GM19240 (cell line): ENCODE measurements at regions not wholly inside any gene's neighbourhood (a gene's known extent, or its start where the extent isn't known, plus 50 kb on each side); places are given as distances from the start of the nearest gene placed in this dataset.

Experiments
- DNase-seq: peaks from one replicate; pipeline ENCODE4 v3.0.0; 2011; ENCODE audit warnings: low spot score; ENCODE audit not compliant: insufficient read length

DNA sequence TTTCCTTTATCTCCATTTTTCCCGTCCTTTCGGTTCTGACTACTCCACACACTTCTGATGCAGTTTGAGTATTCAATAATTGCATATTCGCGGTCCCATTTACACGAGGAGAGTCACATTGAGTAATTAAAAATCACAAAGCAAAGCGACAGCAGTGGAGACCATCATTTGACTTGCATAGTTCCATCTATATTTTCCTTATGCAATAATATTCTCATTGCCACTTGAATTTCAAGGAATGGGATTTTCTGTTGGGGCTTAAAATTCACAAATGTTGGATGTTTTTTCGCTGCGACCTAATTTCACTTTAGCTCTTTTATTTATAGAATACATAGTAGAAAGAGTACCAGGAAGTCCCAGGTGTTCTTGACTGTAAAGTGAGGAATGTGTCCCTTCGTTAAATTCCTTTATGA is 186.8 kb downstream of the ZEB2 start:
- DNase-seq = no peak

DNA sequence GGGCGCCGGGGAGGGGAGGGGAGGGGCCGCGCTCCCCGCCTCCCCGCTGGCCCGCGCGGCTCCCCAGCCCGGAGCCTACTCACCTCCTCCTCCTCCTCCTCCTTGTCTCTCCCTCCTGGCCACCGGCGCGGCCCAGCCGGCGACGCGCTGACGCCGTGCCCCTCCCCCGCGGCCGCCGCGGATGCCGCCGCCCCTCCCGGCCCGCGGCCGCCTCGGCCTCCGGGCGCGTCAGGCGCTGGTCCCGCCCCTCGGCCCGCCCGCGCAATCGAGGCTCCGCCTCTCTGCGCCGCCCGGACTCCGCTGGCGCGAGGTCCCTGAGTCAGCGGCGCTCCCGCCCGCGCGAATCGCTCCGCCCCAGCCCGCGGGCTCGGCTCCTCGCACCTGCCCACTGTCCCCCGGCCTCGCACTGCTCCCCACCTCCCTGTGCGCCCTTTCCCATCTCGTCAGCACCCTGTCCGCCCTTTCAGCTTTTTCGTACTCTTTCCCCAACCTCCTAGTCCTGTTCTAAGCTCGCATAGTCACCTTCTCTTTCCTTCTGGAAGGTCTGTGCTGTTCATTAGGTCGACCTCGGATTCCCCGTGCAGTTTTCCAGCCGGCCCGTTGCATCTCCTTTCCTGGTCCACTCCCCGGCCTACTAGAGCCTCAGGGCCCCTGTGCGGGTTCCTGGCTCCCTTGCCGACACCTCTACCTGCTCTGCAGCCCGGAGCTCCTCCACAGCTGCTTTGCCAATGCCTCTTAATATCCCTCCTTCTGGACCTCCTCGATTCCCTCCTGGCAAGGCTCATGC is 187.4 kb downstream of the ZEB2 start:
- DNase-seq = peak; percentile 73

DNA sequence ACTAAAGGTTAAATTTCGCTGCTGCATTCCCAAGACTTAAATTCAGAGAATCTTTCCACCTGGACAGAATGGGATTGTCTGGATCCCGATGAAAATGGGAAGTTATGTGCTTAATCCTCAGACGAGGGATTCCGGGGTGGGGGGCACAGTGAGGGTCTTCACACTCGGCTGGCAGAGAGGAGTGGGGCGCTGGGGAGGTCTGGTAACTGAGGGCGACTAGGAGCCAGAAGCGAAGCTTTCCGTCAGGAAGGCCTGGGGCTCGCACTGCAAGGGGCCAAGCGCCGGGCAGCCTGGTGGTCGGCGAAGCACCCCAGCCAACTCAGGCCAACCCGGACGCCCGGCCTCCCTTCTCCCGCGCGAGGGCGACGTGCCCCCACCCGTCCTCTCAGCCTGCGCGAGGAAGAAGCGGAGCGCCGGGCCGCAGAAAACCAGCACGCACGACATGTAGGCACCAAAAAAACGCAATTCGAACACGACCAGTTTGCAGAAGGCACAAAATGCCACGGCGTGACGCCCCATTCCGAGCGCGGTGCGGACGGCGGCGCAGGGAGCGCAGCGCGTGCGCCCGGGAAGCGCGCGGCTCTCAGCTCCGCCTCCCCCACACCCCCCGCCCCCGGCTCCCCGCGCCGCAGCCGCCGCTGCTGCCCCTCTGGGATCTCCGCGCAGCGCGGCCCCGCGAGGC is 188.1 kb downstream of the ZEB2 start:
- DNase-seq = no peak

DNA sequence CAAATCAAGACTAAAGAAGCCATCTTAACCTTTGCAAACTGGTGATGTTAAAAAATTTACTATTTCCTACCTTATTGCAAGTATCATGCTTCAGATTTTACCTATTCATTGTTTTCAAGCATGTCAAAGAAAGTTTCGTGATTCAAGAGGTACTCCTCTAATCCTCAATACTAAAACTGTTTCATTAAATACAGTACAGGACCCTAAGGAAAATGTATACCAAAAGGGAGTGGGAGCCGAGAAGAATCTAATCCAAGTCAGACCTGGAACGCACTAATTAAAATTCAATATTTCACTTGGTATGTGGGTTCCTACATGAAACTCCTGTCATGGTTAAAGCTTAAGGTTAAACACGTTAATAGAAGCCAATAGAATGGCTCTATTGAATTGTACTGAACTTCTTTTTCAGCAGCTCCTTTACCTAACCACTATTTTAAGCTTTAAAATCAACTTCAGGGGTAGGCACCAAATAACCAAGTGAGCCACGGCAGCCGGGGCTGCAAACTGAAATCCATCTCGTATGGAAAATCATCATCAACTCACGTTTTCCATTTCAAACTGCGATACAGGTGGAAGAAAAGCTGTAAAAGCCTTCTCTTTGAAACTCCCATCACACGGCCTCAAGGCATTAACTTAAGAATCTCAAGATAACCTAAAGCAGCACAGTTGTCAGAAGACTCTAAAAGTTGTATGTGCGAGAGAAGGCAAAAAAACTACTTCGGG is 188.8 kb downstream of the ZEB2 start:
- no peak for DNase-seq

DNA sequence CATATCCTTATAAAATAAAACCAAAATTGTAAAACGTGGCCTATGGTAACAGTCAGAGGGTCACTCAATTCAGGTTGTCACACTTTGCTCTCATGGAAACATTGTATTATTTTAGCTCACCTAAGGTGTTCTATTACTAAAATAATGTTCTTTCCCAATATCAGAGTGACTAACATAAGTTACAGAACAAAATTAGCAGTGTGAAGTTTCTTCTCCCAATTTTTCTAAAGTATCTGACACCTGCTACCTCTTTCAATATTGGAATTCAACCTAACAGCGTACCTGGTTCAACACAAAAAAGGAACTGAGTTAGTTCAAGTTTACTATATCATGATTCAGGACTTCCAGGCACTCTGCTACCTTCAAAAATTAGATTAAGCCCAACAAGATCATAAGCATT is 190.4 kb downstream of the ZEB2 start:
- DNase-seq = no peak

DNA sequence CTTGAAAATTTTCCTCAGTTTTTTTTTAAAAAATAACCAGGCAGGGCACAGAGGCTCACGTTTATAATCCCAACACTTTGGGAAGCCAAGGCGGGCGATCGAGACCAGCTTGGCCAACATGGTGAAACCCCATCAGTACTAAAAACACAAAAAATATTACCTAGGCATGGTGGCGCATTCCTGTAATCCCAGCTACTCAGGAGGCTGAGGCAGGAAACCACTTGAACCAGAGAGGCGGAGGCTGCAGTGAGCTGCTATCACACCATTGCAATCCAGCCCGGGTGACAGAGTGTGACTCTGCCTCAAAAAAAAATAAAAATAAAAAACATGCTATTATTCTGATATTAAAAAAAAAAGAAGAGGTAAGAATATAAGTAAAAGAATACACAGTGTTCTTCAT is 191.0 kb downstream of the ZEB2 start:
- DNase-seq = no peak

DNA sequence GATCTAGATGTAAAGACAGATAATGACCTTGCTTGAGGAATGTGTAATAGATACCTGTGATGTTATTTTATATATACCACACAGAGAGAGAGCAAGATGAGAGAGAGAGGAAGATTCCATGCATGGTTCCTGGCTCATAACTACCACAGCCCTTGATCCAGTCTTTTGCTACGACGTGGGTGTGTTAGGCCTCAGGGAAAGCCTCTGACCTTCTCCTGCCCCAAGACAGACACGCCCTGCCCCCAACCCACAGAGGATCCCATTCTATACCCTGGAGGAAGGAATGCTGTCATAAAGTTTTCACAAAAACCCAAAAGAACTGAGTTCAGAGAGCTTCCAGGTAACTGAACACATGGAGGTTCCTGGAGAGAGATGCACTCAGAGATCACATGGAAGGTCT is 193.1 kb downstream of the ZEB2 start:
- no peak for DNase-seq

DNA sequence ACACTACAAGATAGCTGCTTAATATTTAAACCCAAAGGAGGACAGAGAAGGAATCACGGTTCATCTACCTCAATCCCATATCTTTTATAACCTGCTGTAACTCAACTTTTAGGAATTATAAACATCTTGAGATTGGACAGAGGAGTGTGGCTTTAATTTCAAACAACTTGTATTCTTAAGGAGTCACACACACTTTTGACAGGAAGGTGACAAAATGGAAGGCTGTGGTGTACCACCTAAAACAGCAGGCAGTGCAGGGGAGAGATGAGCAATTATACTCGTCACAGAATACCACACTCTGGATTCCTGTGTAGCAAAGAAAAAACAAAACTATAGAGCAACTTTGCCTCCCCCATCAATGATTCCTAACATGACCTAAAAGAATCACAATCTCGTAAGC is 194.8 kb downstream of the ZEB2 start:
- no peak for DNase-seq

DNA sequence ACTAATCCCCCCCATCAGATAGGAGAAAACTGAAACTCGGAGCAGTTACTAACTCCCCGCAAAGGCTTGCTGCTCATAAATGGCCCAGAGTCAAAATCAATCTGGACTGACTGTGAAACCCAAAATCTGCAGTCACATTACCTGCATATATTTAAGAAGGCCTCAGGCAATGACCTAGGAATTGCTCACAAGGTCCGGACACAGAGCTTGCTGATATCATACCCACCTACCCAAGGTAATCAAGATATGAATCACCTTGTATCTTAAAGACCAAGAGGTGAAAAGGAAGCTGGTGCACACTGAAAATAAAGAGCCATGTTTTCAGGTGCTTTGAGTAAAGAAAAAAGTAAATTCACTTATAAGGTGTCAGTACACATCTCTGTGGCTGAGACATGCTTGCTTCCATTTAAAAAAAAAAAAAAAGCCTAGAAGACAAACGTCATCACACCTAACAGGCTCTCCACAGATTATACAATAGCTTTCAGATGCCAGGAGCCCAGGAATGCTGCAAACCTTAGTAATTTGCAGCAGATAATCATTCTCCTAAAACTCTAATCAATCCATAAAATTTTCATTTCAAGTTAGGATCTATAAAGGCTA is 195.4 kb downstream of the ZEB2 start:
- DNase-seq = no peak

DNA sequence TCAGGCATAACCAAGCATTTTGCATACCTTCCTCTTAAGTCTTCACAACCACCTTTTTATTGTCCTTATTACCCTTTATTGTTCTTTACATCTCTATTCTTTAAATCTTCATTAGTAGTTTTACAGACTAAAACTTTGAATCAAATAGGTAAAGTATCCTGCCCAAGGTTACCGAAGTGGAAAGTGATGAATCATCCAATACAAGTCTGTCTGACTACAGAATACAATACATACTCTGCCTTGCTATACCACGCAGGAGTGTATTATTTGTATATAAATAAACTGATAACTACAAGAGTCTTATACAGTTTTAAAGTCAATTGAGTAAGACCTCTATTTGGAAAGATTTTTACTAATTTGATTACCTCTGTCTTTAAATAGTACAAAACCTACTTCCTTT is 196.0 kb downstream of the ZEB2 start:
- DNase-seq = no peak

DNA sequence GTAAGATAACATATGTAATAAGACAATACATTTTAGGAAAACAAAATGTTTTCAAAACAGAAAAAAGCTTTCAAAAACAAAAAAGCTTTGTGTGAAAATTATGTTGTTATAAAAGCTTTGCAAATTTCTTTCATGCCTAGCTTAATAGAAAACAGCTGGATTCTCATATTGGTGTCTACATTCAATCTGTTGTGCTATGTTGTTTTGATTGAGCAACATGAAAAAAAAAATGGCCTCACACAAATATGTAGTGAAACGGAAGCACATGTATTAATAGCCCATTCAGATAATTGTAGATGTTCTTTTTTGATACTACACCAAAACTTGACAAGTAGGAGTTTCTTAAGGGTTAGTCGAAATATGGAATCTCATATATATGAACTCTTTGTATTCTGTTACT is 197.5 kb downstream of the ZEB2 start:
- DNase-seq = no peak

DNA sequence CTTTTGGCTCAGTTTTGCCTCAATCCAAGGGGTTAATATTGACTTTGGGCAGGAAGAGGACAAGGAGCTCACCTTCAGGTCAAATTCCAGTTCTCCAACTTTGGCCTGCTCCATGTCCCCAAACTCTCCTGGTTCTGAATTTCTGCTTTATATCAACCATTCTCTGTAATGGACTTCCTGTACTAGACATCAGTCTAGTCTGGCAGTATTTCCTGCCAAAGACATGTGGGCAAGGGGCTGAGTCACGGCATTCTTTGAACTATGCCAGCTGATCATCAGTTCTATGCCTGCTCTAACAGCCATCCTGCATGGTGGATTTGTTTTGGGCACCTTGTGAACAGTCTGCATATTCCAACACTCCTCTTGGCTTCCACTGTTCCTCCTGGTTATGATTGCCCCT is 199.4 kb downstream of the ZEB2 start:
- no peak for DNase-seq

DNA sequence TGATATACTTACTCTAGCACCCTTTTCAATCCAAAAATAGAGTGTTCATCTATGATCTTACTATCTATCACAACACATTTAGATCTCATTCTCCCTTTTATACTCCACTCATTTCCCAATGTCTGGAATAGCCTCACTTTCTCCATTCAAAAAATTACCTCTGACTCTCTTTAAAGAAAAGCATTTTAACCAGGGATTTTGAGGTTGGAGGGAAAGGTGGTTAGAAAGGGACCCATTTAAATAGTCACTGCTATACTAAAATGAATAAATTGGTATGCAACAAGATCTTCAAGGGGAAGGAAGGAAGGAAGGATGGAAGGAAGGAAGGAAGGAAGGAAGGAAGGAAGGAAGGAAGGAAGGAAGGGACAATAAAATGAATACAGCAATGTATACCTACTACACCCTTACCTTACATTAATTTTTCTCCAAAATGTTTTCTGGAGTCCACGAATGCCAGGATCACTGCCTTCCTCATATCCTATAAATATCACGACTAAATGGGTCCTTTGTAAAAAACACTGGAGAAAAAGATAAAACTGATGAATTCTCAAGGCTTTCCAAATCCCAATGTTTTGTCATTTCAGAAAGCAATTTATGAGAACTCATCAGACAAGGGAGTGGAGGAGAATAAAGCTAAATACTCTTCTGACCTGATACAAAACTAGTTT is 202.7 kb downstream of the ZEB2 start:
- no peak for DNase-seq

DNA sequence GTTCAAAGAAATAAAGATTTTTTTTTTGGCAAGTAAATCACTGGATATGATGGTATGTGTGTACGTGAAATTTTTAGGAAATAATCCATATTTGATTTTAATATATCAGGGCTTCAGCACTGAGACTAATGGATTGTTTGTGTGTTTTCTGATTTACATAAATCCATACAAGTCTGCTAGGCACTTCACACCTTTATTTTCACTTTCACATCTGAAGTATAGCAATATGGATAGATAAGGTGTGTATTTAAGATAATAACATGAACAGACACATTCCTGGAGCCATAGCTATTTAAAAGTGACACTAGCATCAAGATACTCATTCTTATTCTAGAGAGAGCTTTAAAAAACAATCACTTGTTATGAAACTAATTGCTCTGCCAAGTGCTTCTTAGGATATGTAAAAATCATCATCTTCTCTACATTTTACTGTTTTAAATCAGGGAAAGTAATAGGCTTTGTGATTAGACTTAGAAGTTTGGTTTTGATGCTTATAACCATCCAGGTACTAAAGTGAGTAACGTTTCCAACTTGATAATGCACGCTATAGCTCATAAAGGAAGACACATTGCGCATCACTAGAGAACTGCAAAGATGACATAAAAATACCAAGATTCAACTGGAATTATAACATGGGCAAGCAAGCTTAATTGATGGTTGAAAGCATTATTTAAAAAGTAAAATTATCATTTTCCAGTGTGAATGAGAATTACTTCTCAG is 208.9 kb downstream of the ZEB2 start:
- no peak for DNase-seq

DNA sequence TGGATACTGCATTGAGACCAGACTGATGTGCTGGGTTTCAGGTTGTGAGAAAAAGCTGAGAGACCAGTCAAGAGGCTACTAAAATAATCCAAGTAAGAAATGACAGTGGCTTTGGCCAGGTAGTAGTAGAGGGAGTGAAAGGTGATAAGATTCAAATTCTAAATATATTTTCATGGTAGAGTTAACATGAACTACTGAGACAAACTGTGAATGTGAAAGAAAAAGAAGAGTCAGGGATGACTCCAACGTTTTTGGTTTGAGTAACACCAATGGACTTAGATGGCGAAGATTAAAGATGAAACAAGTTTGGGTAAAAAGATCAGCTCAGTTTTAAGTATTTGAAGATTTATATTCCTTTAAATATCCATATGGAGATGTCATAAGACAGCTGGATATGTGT is 209.4 kb downstream of the ZEB2 start:
- no peak for DNase-seq

DNA sequence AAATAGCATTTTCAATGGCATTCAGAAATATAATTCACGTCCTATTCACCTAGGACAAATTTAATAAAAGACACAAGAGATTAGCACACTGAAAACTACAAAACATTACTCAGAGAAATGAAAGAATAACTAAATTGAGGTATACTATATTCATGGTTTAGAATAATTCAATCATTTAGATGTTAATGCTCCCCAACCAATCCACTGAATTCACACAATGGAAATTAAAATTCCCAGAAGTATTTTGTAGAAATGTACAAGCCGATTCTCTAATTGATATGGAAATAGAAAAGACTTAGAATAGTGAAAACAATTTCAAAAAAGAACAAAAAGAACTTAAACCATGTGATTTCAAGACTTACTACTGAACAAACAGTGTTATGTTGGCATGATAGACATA is 212.2 kb downstream of the ZEB2 start:
- DNase-seq = no peak

DNA sequence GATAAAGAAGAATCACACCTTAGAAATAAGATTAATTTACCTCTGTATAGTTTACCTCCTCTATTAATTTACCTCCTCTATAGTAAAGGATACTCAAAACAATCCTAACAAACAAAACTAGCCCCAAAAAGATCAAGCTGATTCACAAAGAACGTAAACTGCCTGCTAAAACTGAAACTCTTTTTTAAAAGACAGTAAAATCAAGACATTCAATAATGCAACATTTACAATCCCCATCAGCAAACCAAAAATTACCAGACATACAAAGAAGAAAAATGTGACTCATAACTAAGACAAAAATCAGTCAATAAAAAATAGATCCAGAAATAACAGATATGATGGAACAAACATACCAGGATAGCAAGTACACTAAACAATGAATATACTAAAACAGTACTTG is 215.7 kb downstream of the ZEB2 start:
- DNase-seq = no peak

DNA sequence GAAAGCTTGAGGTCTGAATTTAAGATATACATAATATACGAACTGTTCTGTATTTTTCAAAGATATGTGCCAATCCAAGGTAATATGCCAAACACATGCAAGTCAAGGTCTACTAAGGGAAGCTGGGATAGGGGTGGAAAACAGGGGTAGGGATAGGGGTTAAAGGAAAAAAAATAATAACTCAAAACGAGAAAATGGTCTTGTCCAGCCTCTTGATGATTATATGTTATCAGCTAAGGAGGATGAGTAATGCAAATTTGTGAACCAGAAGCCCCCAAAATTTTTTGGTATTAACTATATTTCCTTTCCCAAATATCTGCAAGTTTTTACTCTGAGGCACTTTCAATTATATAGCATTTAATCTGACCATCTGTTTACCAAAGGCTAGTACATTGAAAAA is 219.3 kb downstream of the ZEB2 start:
- no peak for DNase-seq

DNA sequence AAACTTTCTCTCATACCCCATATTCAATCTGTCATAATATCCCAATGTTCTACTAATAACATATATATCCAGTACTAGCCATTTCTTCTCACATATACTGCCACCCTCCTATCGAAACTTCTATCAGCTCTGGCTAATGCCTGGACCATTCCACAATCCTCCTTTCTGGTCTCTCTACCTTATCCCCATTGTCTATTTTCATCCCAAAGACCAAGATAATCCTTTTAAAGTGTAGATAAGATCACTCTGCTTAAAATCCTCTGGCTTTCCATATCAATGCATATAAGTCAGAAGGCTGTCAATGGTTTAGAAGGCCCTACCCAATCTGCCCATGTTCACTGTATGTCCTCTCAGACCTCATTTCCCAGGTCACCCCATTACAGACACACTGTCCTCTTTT is 229.6 kb downstream of the ZEB2 start:
- DNase-seq = no peak

DNA sequence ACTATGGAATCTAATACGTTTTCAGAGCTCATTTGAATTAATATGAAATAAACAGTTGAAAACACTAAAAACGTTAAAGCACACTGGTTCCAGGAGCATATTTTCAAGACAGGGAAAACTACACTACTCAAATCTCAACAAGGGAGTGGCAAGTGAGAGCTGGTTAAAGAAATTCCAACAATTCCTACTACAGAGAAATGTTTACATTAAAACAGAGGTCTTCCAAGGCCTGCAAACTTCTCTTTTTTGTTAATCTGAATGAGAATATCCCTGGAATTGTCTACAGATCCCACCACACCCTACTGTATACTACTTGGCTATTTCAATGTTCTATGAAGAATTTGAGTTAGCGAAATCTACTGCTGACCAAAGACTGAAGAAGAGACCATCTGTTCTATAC is 231.5 kb downstream of the ZEB2 start:
- no peak for DNase-seq

DNA sequence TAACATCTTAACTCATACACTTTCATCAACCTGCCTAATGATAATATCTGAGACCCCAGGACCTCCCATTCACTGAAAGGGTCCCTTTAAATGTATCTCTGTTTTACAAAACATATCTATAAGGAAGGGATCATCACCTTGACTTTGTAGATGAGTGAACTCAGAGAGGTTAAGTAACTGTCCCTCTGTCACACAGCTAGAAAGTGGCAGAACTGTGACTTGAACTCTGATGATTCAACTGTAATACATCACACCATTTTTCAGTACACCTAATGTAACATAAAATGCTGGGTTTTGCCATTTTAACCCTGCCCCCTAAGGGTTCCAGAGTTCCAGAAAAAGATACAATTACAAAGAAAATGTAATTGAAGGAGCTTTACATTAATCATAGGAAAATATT is 234.6 kb downstream of the ZEB2 start:
- DNase-seq = no peak
